K562 (cell line): ENCODE measurements at regions not wholly inside any gene's neighbourhood (a gene's known extent, or its start where the extent isn't known, plus 50 kb on each side); places are given as distances from the start of the nearest gene placed in this dataset.

Experiments
- ATAC-seq: fragments of 200-7000 bp; cut with Tn5 transposase; 3 replicates; pipeline ENCODE4 v1.9.1; 2020; ENCODE audit warnings: moderate library complexity
- BruUV-seq: library from RNA; stranded (reverse); fragments of 400-500 nt; replicated peaks from 2 replicates; lab custom pipeline; 2021; lab: Mats Ljungman, UMichigan
- CTCF ChIA-PET: fragments of 300-600 bp; formaldehyde crosslinking; extraction: SDS; loops from one replicate; lab custom pipeline; 2021; ENCODE audit warnings: low intra/inter-chr PET ratio; lab: Yijun Ruan, JAX
- POLR2A ChIA-PET: fragments of 300-600, 350-650 bp; sonication (Branson Sonifier 250); formaldehyde crosslinking; extraction: SDS; loops from one replicate; lab custom pipeline; 2021; ENCODE audit warnings: antibody characterized with exemption, inconsistent platforms; lab: Yijun Ruan, JAX
- DNase-seq, 4 experiments: peaks; one replicate each; pipeline versions ENCODE4 v3.0.0 to v3.0.0-alpha.2; 2011 to 2018; ENCODE audit warnings: low spot score in 3 of 4, mixed read lengths in 3 of 4; ENCODE audit errors: extremely low read depth in 1 of 4
- FAIRE-seq: peaks from 2 replicates; lab custom pipeline; 2011; peaks lifted over from hg19 to GRCh38; lab: Jason Lieb, UNC
- H2AFZ ChIP-seq: 2 replicates; pipeline ENCODE4 v1.6.0; 2011; ENCODE audit warnings: low read depth, low read length, control low read depth, inconsistent platforms
- H3K27ac ChIP-seq: fragments of 200-600 bp; 3 replicates; pipeline ENCODE4 v1.8.0; 2011; ENCODE audit warnings: low read depth, mild to moderate bottlenecking, control low read depth, inconsistent platforms, low read length, moderate library complexity, mixed read lengths; ENCODE audit errors: extremely low read depth
- H3K27me3 ChIP-seq, 2 experiments: fragments of 300-600 bp in 1 of 2; 2 replicates in 1 of 2; 3 replicates in 1 of 2; pipeline versions ENCODE4 v1.6.0 to v1.8.0; 2011; ENCODE audit warnings: inconsistent platforms in 2 of 2, low read length in 2 of 2, mild to moderate bottlenecking in 1 of 2, mixed read lengths in 1 of 2, moderate library complexity in 1 of 2; ENCODE audit not compliant: control insufficient read depth in 2 of 2, insufficient read depth in 2 of 2
- H3K36me3 ChIP-seq: fragments of 300-600 bp; 3 replicates; pipeline ENCODE4 v1.8.0; 2011; ENCODE audit warnings: mild to moderate bottlenecking, low read length, inconsistent platforms; ENCODE audit not compliant: control insufficient read depth, insufficient read depth
- H3K4me1 ChIP-seq, 2 experiments: fragments of 200-600 bp in 1 of 2; replicated peaks in 1 of 2; 2 replicates in 1 of 2; 3 replicates in 1 of 2; pipeline versions ENCODE4 v1.5.1 to v1.8.0; 2011; ENCODE audit warnings: inconsistent platforms in 2 of 2, low read length in 2 of 2, mild to moderate bottlenecking in 1 of 2, mixed read lengths in 1 of 2, moderate library complexity in 1 of 2; ENCODE audit not compliant: control insufficient read depth in 2 of 2, insufficient read depth in 2 of 2
- H3K4me2 ChIP-seq: 2 replicates; pipeline ENCODE4 v1.6.1; 2011; ENCODE audit warnings: low read length, control low read depth, inconsistent platforms, mixed read lengths; ENCODE audit not compliant: insufficient read depth
- H3K4me3 ChIP-seq: fragments of 200-600 bp; sonication (generic), shearing (Covaris generic); 2 replicates; pipeline ENCODE4 v1.5.1; 2016; ENCODE audit warnings: control low read depth, inconsistent platforms
- H3K79me2 ChIP-seq: fragments of 200-600 bp; 3 replicates; pipeline ENCODE4 v1.8.0; 2011; ENCODE audit warnings: low read length, inconsistent platforms; ENCODE audit not compliant: control insufficient read depth, insufficient read depth
- H3K9ac ChIP-seq, 2 experiments: 2 replicates each; pipeline versions ENCODE4 v1.6.0 to v1.6.1; 2011; ENCODE audit warnings: low read depth in 2 of 2, low read length in 2 of 2, control low read depth in 1 of 2, inconsistent platforms in 1 of 2, mild to moderate bottlenecking in 1 of 2, mixed read lengths in 1 of 2; ENCODE audit not compliant: insufficient read depth in 1 of 2
- H3K9me1 ChIP-seq: one replicate; pipeline ENCODE4 v1.6.0; 2011; ENCODE audit warnings: inconsistent platforms, mild to moderate bottlenecking, low read length, moderate library complexity; ENCODE audit not compliant: control insufficient read depth, insufficient read depth
- H3K9me3 ChIP-seq: replicated peaks from 2 replicates; pipeline ENCODE4 v1.5.1; 2011; ENCODE audit warnings: low read depth, low read length, inconsistent platforms; ENCODE audit not compliant: control insufficient read depth, insufficient read depth
- H4K20me1 ChIP-seq: replicated peaks from 2 replicates; pipeline ENCODE4 v1.6.1; 2011; ENCODE audit warnings: low read length, inconsistent platforms, mixed read lengths; ENCODE audit not compliant: control insufficient read depth, insufficient read depth
- CXXC5 ChIP-seq: fragments of 250-450 bp; sonication (Bioruptor Pico); IDR thresholded peaks from 2 replicates; pipeline ENCODE4 v1.8.0; 2022; ENCODE audit warnings: inconsistent platforms, mild to moderate bottlenecking, moderate library complexity
- DIDO1 ChIP-seq: fragments of 450-650 bp; IDR thresholded peaks from 2 replicates; pipeline ENCODE4 v1.6.1; 2016; ENCODE audit warnings: low read depth, missing biosample characterization, missing genetic modification characterization
- ETV5 ChIP-seq: sonication (generic); formaldehyde crosslinking; IDR thresholded peaks from 2 replicates; pipeline ENCODE4 v1.4.0; 2020; ENCODE audit warnings: low read depth, mild to moderate bottlenecking, missing genetic modification reagents
- FOXJ2 ChIP-seq: fragments of 200-800 bp; sonication (Bioruptor generic); IDR thresholded peaks from 2 replicates; pipeline ENCODE4 v1.6.1; 2016; ENCODE audit warnings: missing genetic modification characterization, missing compliant biosample characterization
- FOXK1 ChIP-seq: sonication (generic); formaldehyde crosslinking; IDR thresholded peaks from 2 replicates; pipeline ENCODE4 v1.8.0; 2022; ENCODE audit warnings: missing genetic modification reagents, mild to moderate bottlenecking, borderline replicate concordance
- LEF1 ChIP-seq: fragments of 450-650 bp; IDR thresholded peaks from 2 replicates; pipeline ENCODE4 v1.6.1; 2016; ENCODE audit warnings: mild to moderate bottlenecking
- MCM5 ChIP-seq: fragments of 450-650 bp; IDR thresholded peaks from 2 replicates; pipeline ENCODE4 v1.6.1; 2016; ENCODE audit warnings: low read depth
- NCOA1 ChIP-seq: fragments of 450-650 bp; IDR thresholded peaks from 2 replicates; pipeline ENCODE4 v1.6.1; 2016; ENCODE audit warnings: low read depth
- PTBP1 ChIP-seq: fragments of 200-400 bp; formaldehyde crosslinking; IDR thresholded peaks from 2 replicates; pipeline ENCODE4 v1.6.1; 2017; ENCODE audit warnings: low read depth, low read length
- ZFP30 ChIP-seq: fragments of 250-450 bp; sonication (Bioruptor Pico); IDR thresholded peaks from 2 replicates; pipeline ENCODE4 v1.8.0; 2022; ENCODE audit warnings: moderate library complexity, mild to moderate bottlenecking, inconsistent platforms, borderline replicate concordance
- ZNF143 ChIP-seq: sonication (generic); formaldehyde crosslinking; IDR thresholded peaks from 2 replicates; pipeline ENCODE4 v1.9.0; 2022; ENCODE audit warnings: mild to moderate bottlenecking, missing genetic modification reagents
- ZNF696 ChIP-seq: fragments of 250-450 bp; sonication (Bioruptor Pico); conservative IDR thresholded peaks from 2 replicates; pipeline ENCODE4 v1.4.0; 2020; ENCODE audit warnings: mild to moderate bottlenecking, moderate library complexity
- WGBS: fragments of 100-300 bp; shearing (Covaris generic); methylation state at CpG from one replicate; pipeline ENCODE4 v1.1.6; 2016; ENCODE audit warnings: low coverage, mixed read lengths; ENCODE audit not compliant: insufficient coverage; ENCODE audit errors: missing lambda C conversion rate; 5-methylcytosine and 5-hydroxymethylcytosine counted together
- in situ Hi-C: fragments of 300-500 bp; cut with MboI; formaldehyde crosslinking; loops from 4 replicates; pipeline ENCODE4 v1.15.0; 2018; ENCODE audit warnings: inconsistent platforms, mixed read lengths
- intact Hi-C: fragments of 100-400 bp; cut with micrococcal nuclease; formaldehyde crosslinking; loops from 2 replicates; pipeline ENCODE4 v1.14.2; 2022
- TF ChIP-seq, protein P1 (sequence below), 2 experiments: fragments of 200-800 bp in 1 of 2; sonication (Bioruptor generic) in 1 of 2; sonication (generic) in 1 of 2; formaldehyde crosslinking in 1 of 2; IDR thresholded peaks in 1 of 2; conservative IDR thresholded peaks in 1 of 2; 2 replicates each; pipeline versions ENCODE4 v1.5.0 to v1.6.1; 2016 to 2020; ENCODE audit warnings: missing compliant biosample characterization in 1 of 2, missing genetic modification characterization in 1 of 2, missing genetic modification reagents in 1 of 2
- TF ChIP-seq, protein P2 (sequence below): fragments of 450-650 bp; IDR thresholded peaks from 2 replicates; pipeline ENCODE4 v1.6.1; 2016; ENCODE audit warnings: missing biosample characterization, missing genetic modification characterization
- TF ChIP-seq, protein P3 (sequence below): fragments of 250-450 bp; sonication (Bioruptor Pico); IDR thresholded peaks from 2 replicates; pipeline ENCODE4 v1.4.0; 2020; ENCODE audit warnings: mild to moderate bottlenecking
- TF ChIP-seq, protein P4 (sequence below), 3 experiments: IDR thresholded peaks in 2 of 3; conservative IDR thresholded peaks in 1 of 3; 2 replicates each; pipeline ENCODE4 v1.5.1; 2011 to 2012; ENCODE audit warnings: low read length in 3 of 3, mild to moderate bottlenecking in 3 of 3, control low read depth in 2 of 3, improper control_type of control experiment in 1 of 3, inconsistent platforms in 1 of 3, low read depth in 1 of 3, mixed read lengths in 1 of 3, moderate library complexity in 1 of 3; ENCODE audit not compliant: insufficient read depth in 2 of 3

DNA sequence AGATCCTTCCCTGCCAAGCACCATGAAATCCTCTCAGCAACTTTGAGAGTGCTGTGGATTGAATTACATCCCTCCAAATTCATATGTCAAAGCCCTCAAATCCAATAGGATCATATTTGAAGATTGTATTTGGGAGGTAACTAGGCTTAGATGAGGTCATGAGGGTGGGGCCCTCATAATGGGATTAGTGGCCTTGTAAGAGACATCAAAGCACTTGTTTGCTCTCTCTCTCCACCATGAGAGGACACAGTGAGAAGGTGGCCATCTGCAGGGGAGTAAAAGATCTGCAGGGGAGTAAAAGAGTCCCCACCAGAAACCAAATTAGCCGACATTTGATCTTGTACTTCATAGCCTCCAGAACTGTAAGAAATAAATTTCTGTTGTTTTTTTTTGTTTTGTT is 298.2 kb downstream of the SAMD5 start:
- in situ Hi-C loops, result no loop called here
- ATAC-seq, result peak; percentile 95
- TF ChIP-seq LEF1 (peak; percentile 93), ETV5 (CRISPR knock-in tag) (no peak), FOXK1 (CRISPR knock-in tag) (no peak), ZNF143 (CRISPR knock-in tag) (no peak), ZNF696 (CRISPR knock-in tag) (no peak), ZFP30 (no peak), NCOA1 (no peak), PTBP1 (no peak), DIDO1 (tag) (no peak), MCM5 (no peak), CXXC5 (CRISPR knock-in tag) (no peak), FOXJ2 (tag) (no peak)
- TF ChIP-seq, protein P1, sequence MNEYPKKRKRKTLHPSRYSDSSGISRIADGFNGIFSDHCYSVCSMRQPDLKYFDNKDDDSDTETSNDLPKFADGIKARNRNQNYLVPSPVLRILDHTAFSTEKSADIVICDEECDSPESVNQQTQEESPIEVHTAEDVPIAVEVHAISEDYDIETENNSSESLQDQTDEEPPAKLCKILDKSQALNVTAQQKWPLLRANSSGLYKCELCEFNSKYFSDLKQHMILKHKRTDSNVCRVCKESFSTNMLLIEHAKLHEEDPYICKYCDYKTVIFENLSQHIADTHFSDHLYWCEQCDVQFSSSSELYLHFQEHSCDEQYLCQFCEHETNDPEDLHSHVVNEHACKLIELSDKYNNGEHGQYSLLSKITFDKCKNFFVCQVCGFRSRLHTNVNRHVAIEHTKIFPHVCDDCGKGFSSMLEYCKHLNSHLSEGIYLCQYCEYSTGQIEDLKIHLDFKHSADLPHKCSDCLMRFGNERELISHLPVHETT (CRISPR knock-in tag; conservative IDR thresholded peaks at IDR 0.05 in 1 of 2, IDR thresholded peaks at IDR 0.05 in 1 of 2), result no peak
- TF ChIP-seq, protein P2, sequence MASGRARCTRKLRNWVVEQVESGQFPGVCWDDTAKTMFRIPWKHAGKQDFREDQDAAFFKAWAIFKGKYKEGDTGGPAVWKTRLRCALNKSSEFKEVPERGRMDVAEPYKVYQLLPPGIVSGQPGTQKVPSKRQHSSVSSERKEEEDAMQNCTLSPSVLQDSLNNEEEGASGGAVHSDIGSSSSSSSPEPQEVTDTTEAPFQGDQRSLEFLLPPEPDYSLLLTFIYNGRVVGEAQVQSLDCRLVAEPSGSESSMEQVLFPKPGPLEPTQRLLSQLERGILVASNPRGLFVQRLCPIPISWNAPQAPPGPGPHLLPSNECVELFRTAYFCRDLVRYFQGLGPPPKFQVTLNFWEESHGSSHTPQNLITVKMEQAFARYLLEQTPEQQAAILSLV (tag), result no peak
- TF ChIP-seq, protein P3, sequence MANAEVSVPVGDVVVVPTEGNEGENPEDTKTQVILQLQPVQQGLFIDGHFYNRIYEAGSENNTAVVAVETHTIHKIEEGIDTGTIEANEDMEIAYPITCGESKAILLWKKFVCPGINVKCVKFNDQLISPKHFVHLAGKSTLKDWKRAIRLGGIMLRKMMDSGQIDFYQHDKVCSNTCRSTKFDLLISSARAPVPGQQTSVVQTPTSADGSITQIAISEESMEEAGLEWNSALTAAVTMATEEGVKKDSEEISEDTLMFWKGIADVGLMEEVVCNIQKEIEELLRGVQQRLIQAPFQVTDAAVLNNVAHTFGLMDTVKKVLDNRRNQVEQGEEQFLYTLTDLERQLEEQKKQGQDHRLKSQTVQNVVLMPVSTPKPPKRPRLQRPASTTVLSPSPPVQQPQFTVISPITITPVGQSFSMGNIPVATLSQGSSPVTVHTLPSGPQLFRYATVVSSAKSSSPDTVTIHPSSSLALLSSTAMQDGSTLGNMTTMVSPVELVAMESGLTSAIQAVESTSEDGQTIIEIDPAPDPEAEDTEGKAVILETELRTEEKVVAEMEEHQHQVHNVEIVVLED (CRISPR knock-in tag), result no peak
- TF ChIP-seq, protein P4, sequence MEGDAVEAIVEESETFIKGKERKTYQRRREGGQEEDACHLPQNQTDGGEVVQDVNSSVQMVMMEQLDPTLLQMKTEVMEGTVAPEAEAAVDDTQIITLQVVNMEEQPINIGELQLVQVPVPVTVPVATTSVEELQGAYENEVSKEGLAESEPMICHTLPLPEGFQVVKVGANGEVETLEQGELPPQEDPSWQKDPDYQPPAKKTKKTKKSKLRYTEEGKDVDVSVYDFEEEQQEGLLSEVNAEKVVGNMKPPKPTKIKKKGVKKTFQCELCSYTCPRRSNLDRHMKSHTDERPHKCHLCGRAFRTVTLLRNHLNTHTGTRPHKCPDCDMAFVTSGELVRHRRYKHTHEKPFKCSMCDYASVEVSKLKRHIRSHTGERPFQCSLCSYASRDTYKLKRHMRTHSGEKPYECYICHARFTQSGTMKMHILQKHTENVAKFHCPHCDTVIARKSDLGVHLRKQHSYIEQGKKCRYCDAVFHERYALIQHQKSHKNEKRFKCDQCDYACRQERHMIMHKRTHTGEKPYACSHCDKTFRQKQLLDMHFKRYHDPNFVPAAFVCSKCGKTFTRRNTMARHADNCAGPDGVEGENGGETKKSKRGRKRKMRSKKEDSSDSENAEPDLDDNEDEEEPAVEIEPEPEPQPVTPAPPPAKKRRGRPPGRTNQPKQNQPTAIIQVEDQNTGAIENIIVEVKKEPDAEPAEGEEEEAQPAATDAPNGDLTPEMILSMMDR (IDR thresholded peaks at IDR 0.05 in 2 of 3, conservative IDR thresholded peaks at IDR 0.05 in 1 of 3; ENCODE audit: insufficient read depth in 2 of 3, low read depth in 1 of 3, low read length in 3 of 3), result peak; percentile 50 to 59 (median 55); a peak in 5 of 6 replicates

More for the DNA sequence above, 298.2 kb downstream of the SAMD5 start:
- CTCF ChIA-PET, result interaction anchor here (0.6 to 0.9 kb wide), 2 partner anchors 297 to 301 kb away, joined by 3 read pairs; no protein-coding TSS in a partner anchor
- POLR2A ChIA-PET, result no interaction called here
- H3K4me3 ChIP-seq, result no peak overlapping the region
- H3K4me1 ChIP-seq, result peaks cover 0 to 3% of the 10 kb centered on the region in 2 experiments; a peak in 2 of 5 replicates
- no peaks in the 10 kb centered on the region for H3K27me3 ChIP-seq
- DNase-seq (peak in 3 of 4 experiments; percentile 20 to 75 (median 22)), FAIRE-seq (peak; percentile 75)
- no peaks in the 10 kb centered on the region for H4K20me1 ChIP-seq
- H3K9me3 ChIP-seq, result no peaks in the 10 kb centered on the region
- 44% methylated on average over 1 of the region's 1 CpG for WGBS
- H3K36me3 ChIP-seq, result no peaks in the 10 kb centered on the region
- BruUV-seq, result no TSS peak
- H3K9me1 ChIP-seq, result no peaks in the 10 kb centered on the region
- H3K9ac ChIP-seq, result no peak overlapping the region
- intact Hi-C loops, result loop anchor here (2.0 to 10.0 kb wide), 2 partner anchors 142 to 300 kb away; no protein-coding TSS in a partner anchor
- no peaks in the 10 kb centered on the region for H3K79me2 ChIP-seq
- H3K4me2 ChIP-seq, result no peak overlapping the region
- no peak overlapping the region for H2AFZ ChIP-seq
- no peak overlapping the region for H3K27ac ChIP-seq
